ENCODE measurements at regions not wholly inside any gene's neighbourhood (a gene's known extent, or its start where the extent isn't known, plus 50 kb on each side); places are given as distances from the start of the nearest gene placed in this dataset.

GRCh38 chr3:137514853-137515252 lies 249.3 kb upstream of the SOX14 start:
- DNase-seq (ENCODE audit: low spot score) = no peak

GRCh38 chr3:137519602-137520001 lies 244.5 kb upstream of the SOX14 start:
- H3K9ac ChIP-seq (ENCODE audit: low read depth in 1 of 2, low read length in 2 of 2) = no peak overlapping the region
- TF ChIP-seq HNF4A (conservative IDR thresholded peaks at IDR 0.05) = no peak
- TF ChIP-seq ATF3 (IDR thresholded peaks at IDR 0.05) = no peak
- no peak for TF ChIP-seq REST (IDR thresholded peaks at IDR 0.05)
- TF ChIP-seq RXRA (IDR thresholded peaks at IDR 0.05) = no peak
- TF ChIP-seq NR2F2 (IDR thresholded peaks at IDR 0.05) = no peak
- TF ChIP-seq FOXA1 (IDR thresholded peaks at IDR 0.05) = no peak
- no peak for TF ChIP-seq MAX (IDR thresholded peaks at IDR 0.05)
- TF ChIP-seq FOXA2 (IDR thresholded peaks at IDR 0.05) = no peak
- no peak for TF ChIP-seq CTCF (IDR thresholded peaks at IDR 0.05; ENCODE audit: low read depth, low read length, missing input control)
- TF ChIP-seq JUND (IDR thresholded peaks at IDR 0.05) = no peak
- no peak for TF ChIP-seq GABPA (IDR thresholded peaks at IDR 0.05 in 1 of 2, conservative IDR thresholded peaks at IDR 0.05 in 1 of 2)
- no peak for TF ChIP-seq YY1 (IDR thresholded peaks at IDR 0.05)
- TF ChIP-seq SP1 (IDR thresholded peaks at IDR 0.05) = no peak
- no peak for TF ChIP-seq HNF4G (IDR thresholded peaks at IDR 0.05)
- TF ChIP-seq EGR1 (IDR thresholded peaks at IDR 0.05; ENCODE audit: low read depth in 2 of 2) = no peak
- TF ChIP-seq TAF1 (conservative IDR thresholded peaks at IDR 0.05) = no peak
- TF ChIP-seq ZBTB33 (IDR thresholded peaks at IDR 0.05) = no peak
- no peak for TF ChIP-seq RAD21 (IDR thresholded peaks at IDR 0.05)
- no peaks in the 10 kb centered on the region for H3K4me1 ChIP-seq (ENCODE audit: control insufficient read depth in 4 of 4, insufficient read depth in 4 of 4, low read length in 3 of 4)
- H3K27ac ChIP-seq (ENCODE audit: low read depth in 1 of 2, low read length in 2 of 2) = no peak overlapping the region
- H3K9me3 ChIP-seq (ENCODE audit: control insufficient read depth in 4 of 4, low read length in 3 of 4) = no peaks in the 10 kb centered on the region
- H3K4me3 ChIP-seq (ENCODE audit: low read depth in 1 of 3, low read length in 3 of 3) = no peak overlapping the region
- no peak for DNase-seq (ENCODE audit: low spot score)
- WGBS = 57% methylated on average over 5 of the region's 5 CpGs
- H3K36me3 ChIP-seq (ENCODE audit: control insufficient read depth in 4 of 4, insufficient read depth in 3 of 4, low read depth in 1 of 4, low read length in 3 of 4) = no peaks in the 10 kb centered on the region
- peaks cover 0 to 2% (median 0%) of the 10 kb centered on the region in 4 donors for H3K27me3 ChIP-seq (ENCODE audit: control insufficient read depth in 4 of 4, insufficient read depth in 4 of 4, low read length in 3 of 4)

More at GRCh38 chr3:137514853-137515252, 249.3 kb upstream of the SOX14 start:
- 51% methylated on average over 2 of the region's 2 CpGs for WGBS
- no peak overlapping the region for H3K27ac ChIP-seq (ENCODE audit: low read depth in 1 of 2, low read length in 2 of 2)
- H3K9ac ChIP-seq (ENCODE audit: low read depth in 1 of 2, low read length in 2 of 2) = no peak overlapping the region
- H3K27me3 ChIP-seq (ENCODE audit: control insufficient read depth in 4 of 4, insufficient read depth in 4 of 4, low read length in 3 of 4) = peaks cover 0 to 2% (median 0%) of the 10 kb centered on the region in 4 donors
- H3K4me1 ChIP-seq (ENCODE audit: control insufficient read depth in 4 of 4, insufficient read depth in 4 of 4, low read length in 3 of 4) = no peaks in the 10 kb centered on the region
- H3K36me3 ChIP-seq (ENCODE audit: control insufficient read depth in 4 of 4, insufficient read depth in 3 of 4, low read depth in 1 of 4, low read length in 3 of 4) = no peaks in the 10 kb centered on the region
- H3K4me3 ChIP-seq (ENCODE audit: low read depth in 1 of 3, low read length in 3 of 3) = no peak overlapping the region
- H3K9me3 ChIP-seq (ENCODE audit: control insufficient read depth in 4 of 4, low read length in 3 of 4) = no peaks in the 10 kb centered on the region
- TF ChIP-seq FOXA2 (IDR thresholded peaks at IDR 0.05) = no peak
- no peak for TF ChIP-seq EGR1 (IDR thresholded peaks at IDR 0.05; ENCODE audit: low read depth in 2 of 2)
- TF ChIP-seq ATF3 (IDR thresholded peaks at IDR 0.05) = no peak

All from liver (tissue), 8 donors.